B cell (primary cell): ENCODE measurements at regions not wholly inside any gene's neighbourhood (a gene's known extent, or its start where the extent isn't known, plus 50 kb on each side); places are given as distances from the start of the nearest gene placed in this dataset.

Experiments
- ATAC-seq: fragments of 200-7000 bp; cut with Tn5 transposase; one replicate; pipeline ENCODE4 v1.10.0; 2021; ENCODE audit warnings: low read depth, mild to moderate bottlenecking, moderate number of reproducible peaks, moderate library complexity
- CTCF ChIA-PET: fragments of 350-600 bp; sonication (Branson Sonifier 250); formaldehyde crosslinking; loops from one replicate; lab custom pipeline; 2021; ENCODE audit warnings: antibody characterized with exemption, inconsistent platforms; lab: Charles Lee
- POLR2A ChIA-PET: fragments of 350-600 bp; sonication (Branson Sonifier 250); formaldehyde crosslinking; loops from one replicate; lab custom pipeline; 2021; ENCODE audit warnings: antibody characterized with exemption; lab: Charles Lee
- DNase-seq: peaks from one replicate; pipeline ENCODE4 v3.0.0; 2013
- H2AFZ ChIP-seq: 2 replicates; pipeline ENCODE4 v1.6.1; 2012; ENCODE audit warnings: mild to moderate bottlenecking, low read depth, low read length; ENCODE audit not compliant: insufficient read depth, poor library complexity, severe bottlenecking
- H3K27ac ChIP-seq, 2 donors: 1 replicate in 1 of 2; 2 replicates in 1 of 2; pipeline ENCODE4 v1.5.1; 2012 to 2013; ENCODE audit warnings: low read length in 2 of 2, mild to moderate bottlenecking in 2 of 2, moderate library complexity in 1 of 2
- H3K27me3 ChIP-seq, 4 experiments: fragments of 200-600 bp in 1 of 4; sonication (generic) in 1 of 4; replicated peaks in 1 of 4; 1 replicate in 2 of 4; 2 replicates in 2 of 4; pipeline versions ENCODE4 v1.6.1 to v1.7.0; 2013 to 2016; ENCODE audit warnings: low read length in 3 of 4, mild to moderate bottlenecking in 2 of 4, mixed read lengths in 1 of 4, moderate library complexity in 1 of 4; ENCODE audit not compliant: insufficient read depth in 4 of 4, control insufficient read depth in 3 of 4; ENCODE audit errors: control extremely low read depth in 1 of 4
- H3K36me3 ChIP-seq, 2 experiments: replicated peaks in 1 of 2; 1 replicate in 1 of 2; 2 replicates in 1 of 2; pipeline versions ENCODE4 v1.6.1 to v1.7.1; 2013; ENCODE audit warnings: low read length in 1 of 2; ENCODE audit not compliant: insufficient read depth in 2 of 2, control insufficient read depth in 1 of 2; ENCODE audit errors: control extremely low read depth in 1 of 2, extremely low read depth in 1 of 2
- H3K4me1 ChIP-seq, 2 donors: fragments of 200-600 bp in 1 of 2; sonication (generic) in 1 of 2; 1 replicate in 1 of 2; 2 replicates in 1 of 2; pipeline versions ENCODE4 v1.5.1 to v1.6.1; 2013 to 2017; ENCODE audit warnings: low read length in 2 of 2; ENCODE audit not compliant: control insufficient read depth in 2 of 2, insufficient read depth in 2 of 2
- H3K4me2 ChIP-seq: replicated peaks from 2 replicates; pipeline ENCODE3; 2012; ENCODE audit warnings: mild to moderate bottlenecking, low read depth, low read length; ENCODE audit not compliant: poor library complexity, severe bottlenecking
- H3K4me3 ChIP-seq, 5 experiments: fragments of 200-600 bp in 1 of 5; sonication (generic) in 1 of 5; 1 replicate in 3 of 5; 2 replicates in 2 of 5; pipeline versions ENCODE4 v1.5.1 to v1.7.0; 2011 to 2016; ENCODE audit warnings: low read length in 4 of 5, mild to moderate bottlenecking in 4 of 5, low read depth in 2 of 5, control low read depth in 1 of 5, moderate library complexity in 1 of 5; ENCODE audit not compliant: insufficient read depth in 1 of 5; ENCODE audit errors: control extremely low read depth in 1 of 5, extremely low read depth in 1 of 5
- H3K79me2 ChIP-seq: fragments of 200-600 bp; sonication (generic); one replicate; pipeline ENCODE4 v1.6.0; 2016; ENCODE audit warnings: low read length; ENCODE audit not compliant: control insufficient read depth, insufficient read depth
- H3K9ac ChIP-seq: fragments of 200-600 bp; sonication (generic); 2 replicates; pipeline ENCODE4 v1.6.1; 2017; ENCODE audit warnings: mild to moderate bottlenecking, low read length, moderate library complexity
- H3K9me3 ChIP-seq, 3 donors: one replicate each; pipeline versions ENCODE4 v1.6.1 to v1.7.1; 2013; ENCODE audit warnings: low read length in 2 of 3; ENCODE audit not compliant: control insufficient read depth in 2 of 3, insufficient read depth in 1 of 3; ENCODE audit errors: control extremely low read depth in 1 of 3
- H4K20me1 ChIP-seq: 2 replicates; pipeline ENCODE4 v1.6.0; 2012; ENCODE audit warnings: mild to moderate bottlenecking, low read length; ENCODE audit not compliant: insufficient read depth, control insufficient read depth, poor library complexity, severe bottlenecking
- H3K27ac Mint-ChIP-seq: one replicate; pipeline ENCODE4 v1.8.0; 2021; ENCODE audit warnings: mixed read lengths
- H3K27me3 Mint-ChIP-seq: one replicate; pipeline ENCODE4 v1.8.0; 2021; ENCODE audit warnings: mixed read lengths
- H3K4me1 Mint-ChIP-seq: one replicate; pipeline ENCODE4 v1.8.0; 2021; ENCODE audit warnings: mixed read lengths
- H3K4me3 Mint-ChIP-seq: one replicate; pipeline ENCODE4 v1.8.0; 2021; ENCODE audit warnings: mixed read lengths
- H3K9me3 Mint-ChIP-seq: one replicate; pipeline ENCODE4 v1.8.0; 2022; ENCODE audit warnings: mixed read lengths; ENCODE audit not compliant: insufficient read depth
- CTCF ChIP-seq: fragments of 200-600 bp; IDR thresholded peaks from one replicate; pipeline ENCODE4 v1.8.0; 2022; ENCODE audit warnings: antibody characterized with exemption, mild to moderate bottlenecking
- EZH2 ChIP-seq: IDR thresholded peaks from 2 replicates; pipeline ENCODE4 v1.6.1; 2012; ENCODE audit warnings: borderline replicate concordance, low read depth, mild to moderate bottlenecking, moderate library complexity, low read length; ENCODE audit not compliant: insufficient read depth, poor library complexity, severe bottlenecking
- WGBS: methylation state at CpG from one replicate; pipeline ENCODE4 v1.1.5; 2013; ENCODE audit warnings: missing lambda C conversion rate; ENCODE audit not compliant: insufficient coverage; 5-methylcytosine and 5-hydroxymethylcytosine counted together
- intact Hi-C: fragments of 100-400 bp; cut with micrococcal nuclease; formaldehyde crosslinking; loops from one replicate; pipeline ENCODE4 v1.10.0; 2022

- no peak overlapping the region for H2AFZ ChIP-seq
- no peaks in the 10 kb centered on the region for H3K36me3 ChIP-seq
- no peak for DNase-seq
- no CpG with 5 or more reads among the region's 4 CpGs for WGBS
- Mint-ChIP-seq H3K4me3 (no peak overlapping the region), H3K27me3 (no peaks in the 10 kb centered on the region), H3K9me3 (no peaks in the 10 kb centered on the region), H3K27ac (no peak overlapping the region), H3K4me1 (no peaks in the 10 kb centered on the region)
- CTCF ChIA-PET: no interaction called here
- ATAC-seq: no peak
- H3K4me1 ChIP-seq: no peaks in the 10 kb centered on the region
- POLR2A ChIA-PET: no interaction called here
- no peak overlapping the region for H3K4me3 ChIP-seq
- no peaks in the 10 kb centered on the region for H4K20me1 ChIP-seq
- no peak overlapping the region for H3K4me2 ChIP-seq
- H3K27ac ChIP-seq: no peak overlapping the region
- no peaks in the 10 kb centered on the region for H3K27me3 ChIP-seq
- peaks cover 0 to 6% (median 1%) of the 10 kb centered on the region in 3 donors for H3K9me3 ChIP-seq
- intact Hi-C loops: no loop called here
- no peak for TF ChIP-seq EZH2
- no peak for TF ChIP-seq CTCF
- no peak overlapping the region for H3K9ac ChIP-seq
- no peaks in the 10 kb centered on the region for H3K79me2 ChIP-seq
Measured at GRCh38 chr4:167721617-167722486, 370.5 kb upstream of the ANXA10 start.

DNA sequence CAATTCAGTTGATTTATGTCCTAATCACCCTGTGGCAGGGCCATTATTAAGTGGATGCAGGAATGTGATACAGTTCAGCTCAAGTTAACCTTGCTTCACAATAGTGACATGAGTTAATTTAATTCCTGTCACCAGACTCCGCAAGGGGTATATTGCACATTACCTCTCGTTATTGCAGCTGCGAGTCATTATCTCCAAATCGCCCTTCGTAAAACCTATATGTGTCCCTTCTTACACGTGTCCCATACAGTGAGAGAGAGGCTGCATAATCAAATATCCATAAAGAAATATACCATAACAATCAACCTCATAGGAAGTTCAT lies 369.9 kb upstream of the ANXA10 start:
- H3K36me3 ChIP-seq: no peaks in the 10 kb centered on the region
- H4K20me1 ChIP-seq: no peaks in the 10 kb centered on the region
- H3K9me3 Mint-ChIP-seq: no peaks in the 10 kb centered on the region
- no peak overlapping the region for H3K9ac ChIP-seq
- DNase-seq (no peak), ATAC-seq (no peak)
- no peaks in the 10 kb centered on the region for H3K27me3 ChIP-seq
- H3K4me1 Mint-ChIP-seq: no peaks in the 10 kb centered on the region
- H3K4me1 ChIP-seq: no peaks in the 10 kb centered on the region
- H3K27me3 Mint-ChIP-seq: no peaks in the 10 kb centered on the region
- no peak overlapping the region for H2AFZ ChIP-seq
- peaks cover 0 to 6% (median 1%) of the 10 kb centered on the region in 3 donors for H3K9me3 ChIP-seq
- no peak overlapping the region for H3K27ac Mint-ChIP-seq
- no peak overlapping the region for H3K4me3 Mint-ChIP-seq
- intact Hi-C loops: no loop called here
- no peak overlapping the region for H3K27ac ChIP-seq
- H3K79me2 ChIP-seq: no peaks in the 10 kb centered on the region
- ChIA-PET POLR2A (no interaction called here), CTCF (no interaction called here)
- H3K4me2 ChIP-seq: no peak overlapping the region
- TF ChIP-seq CTCF (no peak), EZH2 (no peak)
- no peak overlapping the region for H3K4me3 ChIP-seq
- WGBS: 83% methylated on average over 3 of the region's 6 CpGs
